GM20000 (cell line): ENCODE measurements at regions not wholly inside any gene's neighbourhood (a gene's known extent, or its start where the extent isn't known, plus 50 kb on each side); places are given as distances from the start of the nearest gene placed in this dataset.

ENCODE experiments used
- DNase-seq: peaks from one replicate; pipeline ENCODE4 v3.0.0; 2012; ENCODE audit warnings: low spot score
- TF ChIP-seq, protein P1 (sequence below): IDR thresholded peaks from 2 replicates; pipeline ENCODE4 v1.5.1; 2012; ENCODE audit warnings: mild to moderate bottlenecking, control low read depth; ENCODE audit errors: extremely low read depth, missing control alignments

DNA sequence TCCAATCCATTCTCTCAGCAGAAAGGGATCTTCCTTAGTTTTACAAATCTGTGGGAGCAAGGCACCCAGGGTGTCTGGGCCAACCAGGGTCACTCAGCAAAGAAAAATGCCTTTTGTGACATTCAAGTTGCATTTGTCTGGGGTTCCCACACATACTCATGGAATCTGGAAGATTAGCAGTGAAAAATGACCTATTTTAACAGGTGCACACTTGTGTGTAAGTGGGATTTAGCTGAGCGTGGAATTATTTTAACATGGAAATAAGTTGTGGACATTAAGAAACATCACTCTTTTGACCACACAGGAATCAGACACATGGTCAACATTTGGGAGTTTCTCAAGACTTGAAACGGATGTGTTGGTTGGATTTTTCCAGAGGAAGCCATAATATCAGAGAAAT lies 234.9 kb downstream of the OPA1 start:
- DNase-seq: no peak
- TF ChIP-seq, protein P1, sequence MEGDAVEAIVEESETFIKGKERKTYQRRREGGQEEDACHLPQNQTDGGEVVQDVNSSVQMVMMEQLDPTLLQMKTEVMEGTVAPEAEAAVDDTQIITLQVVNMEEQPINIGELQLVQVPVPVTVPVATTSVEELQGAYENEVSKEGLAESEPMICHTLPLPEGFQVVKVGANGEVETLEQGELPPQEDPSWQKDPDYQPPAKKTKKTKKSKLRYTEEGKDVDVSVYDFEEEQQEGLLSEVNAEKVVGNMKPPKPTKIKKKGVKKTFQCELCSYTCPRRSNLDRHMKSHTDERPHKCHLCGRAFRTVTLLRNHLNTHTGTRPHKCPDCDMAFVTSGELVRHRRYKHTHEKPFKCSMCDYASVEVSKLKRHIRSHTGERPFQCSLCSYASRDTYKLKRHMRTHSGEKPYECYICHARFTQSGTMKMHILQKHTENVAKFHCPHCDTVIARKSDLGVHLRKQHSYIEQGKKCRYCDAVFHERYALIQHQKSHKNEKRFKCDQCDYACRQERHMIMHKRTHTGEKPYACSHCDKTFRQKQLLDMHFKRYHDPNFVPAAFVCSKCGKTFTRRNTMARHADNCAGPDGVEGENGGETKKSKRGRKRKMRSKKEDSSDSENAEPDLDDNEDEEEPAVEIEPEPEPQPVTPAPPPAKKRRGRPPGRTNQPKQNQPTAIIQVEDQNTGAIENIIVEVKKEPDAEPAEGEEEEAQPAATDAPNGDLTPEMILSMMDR: no peak

DNA sequence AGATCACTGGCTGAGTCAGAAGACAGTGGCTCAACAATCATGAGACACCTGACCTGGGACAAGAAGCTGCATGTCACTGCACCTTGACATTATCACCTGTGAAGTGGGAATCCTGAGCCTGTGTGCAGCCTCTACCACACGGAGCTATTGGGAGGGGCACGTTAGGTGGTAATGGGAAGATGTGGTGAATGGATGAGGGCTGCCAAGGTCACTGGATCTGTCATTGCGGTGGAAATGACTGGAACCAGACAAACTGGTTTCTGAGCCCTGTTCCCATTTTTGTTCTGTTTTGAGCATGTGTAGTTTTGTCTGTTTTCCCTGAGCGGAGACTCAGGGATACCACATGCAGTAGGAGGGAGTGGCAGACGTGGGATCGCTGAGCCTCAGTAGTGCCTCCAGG lies 235.5 kb downstream of the OPA1 start:
- DNase-seq: no peak
- TF ChIP-seq, protein P1: no peak

DNA sequence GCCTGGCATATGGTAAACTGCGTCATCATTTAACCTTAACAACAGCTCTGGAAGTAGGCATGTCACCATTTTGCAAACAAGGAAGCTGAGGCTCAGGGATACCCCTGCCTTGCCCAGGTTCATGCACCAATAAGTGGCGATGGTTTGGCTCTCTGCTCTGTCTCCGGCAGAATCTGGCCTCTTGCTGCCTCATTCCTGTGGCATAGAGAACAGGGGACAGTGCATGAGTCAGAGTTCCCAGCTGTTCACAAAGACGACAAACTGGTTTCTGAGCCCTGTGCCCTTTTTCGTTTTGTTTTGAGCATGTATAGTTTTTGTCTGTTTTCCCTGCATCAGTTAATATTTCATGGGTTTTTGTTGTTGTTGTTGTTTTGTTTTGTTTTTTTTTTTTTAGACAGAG lies 236.8 kb downstream of the OPA1 start:
- TF ChIP-seq, protein P1: no peak
- no peak for DNase-seq

DNA sequence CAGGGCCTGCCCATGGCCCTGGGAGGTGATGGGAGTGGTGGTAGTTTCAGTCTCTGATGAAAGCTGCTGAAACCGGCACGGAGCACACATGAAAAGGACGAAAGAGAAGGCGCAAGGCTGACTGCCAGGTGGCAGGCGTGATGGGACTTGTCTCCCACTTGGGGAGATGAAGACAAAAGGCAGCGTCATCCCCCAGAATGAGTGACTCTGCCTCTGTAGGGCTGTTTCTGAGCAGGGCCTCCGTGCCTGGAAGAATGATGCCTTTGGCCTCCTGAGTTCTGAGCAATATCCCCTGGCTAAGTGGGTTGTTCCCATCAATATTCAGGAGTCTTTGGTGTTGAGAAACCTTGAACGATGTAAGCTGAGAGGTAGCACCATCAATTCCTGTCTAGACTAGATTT lies 237.8 kb downstream of the OPA1 start:
- no peak for DNase-seq
- TF ChIP-seq, protein P1: no peak

DNA sequence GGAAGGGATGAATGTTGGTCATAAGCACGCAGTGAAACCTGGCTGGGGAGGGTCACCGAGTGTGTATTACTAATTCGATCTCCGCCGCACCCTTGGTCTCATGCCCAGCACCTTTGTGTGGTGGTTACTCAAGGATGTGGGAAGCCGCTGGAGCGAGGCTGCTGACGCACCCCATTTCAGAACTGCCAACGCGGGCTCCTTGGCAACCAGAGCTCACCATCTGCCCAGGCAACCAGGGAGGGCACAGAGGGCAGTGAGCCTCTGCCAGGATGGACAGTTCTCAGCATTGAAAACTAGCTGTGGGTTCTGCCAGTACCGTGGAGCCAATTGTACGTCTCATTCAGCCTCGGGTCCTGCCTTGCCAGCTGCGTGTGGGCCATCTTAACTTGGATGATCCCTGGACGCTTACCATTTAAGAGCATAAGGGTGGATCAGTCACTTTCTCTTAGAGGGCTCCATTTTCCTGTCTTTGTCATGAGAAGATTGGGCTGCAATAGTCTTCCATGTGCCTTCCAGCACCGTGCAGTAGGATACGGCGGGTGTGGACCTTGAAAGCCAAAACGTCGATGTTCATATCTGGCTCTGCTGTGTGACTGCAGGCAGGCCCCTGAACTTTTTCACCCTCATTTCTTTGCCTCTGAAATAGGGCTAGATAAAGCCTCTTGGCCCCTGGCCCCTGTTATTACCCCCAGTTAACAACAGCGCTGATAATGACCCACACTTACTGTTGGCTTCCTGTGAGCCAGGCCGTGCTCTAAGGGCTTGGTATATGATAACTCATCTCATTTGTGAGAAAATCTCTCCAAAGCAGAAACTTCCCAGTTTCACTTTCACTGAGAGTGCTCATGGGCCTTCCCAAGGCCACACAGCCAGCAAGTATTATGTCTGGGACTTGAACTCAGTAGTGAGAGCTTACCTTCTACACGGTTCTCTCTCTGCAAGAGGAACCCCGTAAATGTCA lies 238.8 kb downstream of the OPA1 start:
- TF ChIP-seq, protein P1: no peak
- peak; percentile 39 for DNase-seq

DNA sequence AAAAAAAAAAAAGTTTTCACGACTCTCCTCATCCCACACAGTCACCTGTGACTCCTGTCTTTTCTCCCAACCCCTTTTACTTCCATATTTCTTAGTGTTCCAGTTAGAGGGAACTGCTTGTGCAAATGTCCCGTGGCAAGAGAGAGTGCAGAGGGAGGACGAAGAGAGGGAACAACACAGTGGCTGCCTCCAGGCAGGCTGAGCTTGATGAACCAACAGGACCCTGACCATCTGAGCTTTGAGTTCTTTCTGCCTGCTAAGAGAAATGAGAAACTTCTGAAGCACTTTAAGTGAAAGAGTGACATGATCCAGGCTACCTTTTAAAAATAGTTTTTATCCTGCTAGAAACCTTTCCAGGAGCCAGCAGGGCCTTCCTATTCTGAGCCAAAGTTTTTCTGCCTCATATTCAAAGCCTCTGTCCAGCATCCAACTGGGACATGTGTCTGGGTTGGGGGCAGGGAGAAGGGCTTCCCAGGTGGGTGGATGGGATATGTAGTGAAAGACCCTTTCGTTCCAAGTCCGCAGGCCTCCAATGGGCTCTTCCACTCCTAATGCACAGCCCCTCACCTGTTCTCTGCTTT lies 239.9 kb downstream of the OPA1 start:
- TF ChIP-seq, protein P1: no peak
- DNase-seq: no peak

DNA sequence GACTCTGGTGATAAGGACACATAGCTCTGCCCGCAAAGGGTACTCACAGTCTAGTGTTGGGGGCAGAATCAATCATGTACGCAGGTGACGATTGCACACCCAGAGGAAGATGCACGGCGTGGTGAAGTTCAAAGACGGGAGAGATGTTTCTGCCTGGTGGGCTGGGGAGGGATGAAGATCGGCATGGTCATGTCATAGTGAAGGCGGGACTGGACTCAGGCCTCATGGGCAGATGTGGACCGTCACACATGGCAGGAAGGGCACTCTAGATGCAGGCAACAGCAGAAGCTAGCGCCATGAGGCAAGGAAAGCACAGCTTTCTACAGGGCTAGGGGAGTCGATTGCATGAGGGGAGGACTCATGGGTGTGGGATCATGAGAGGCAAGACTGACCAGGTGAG lies 240.6 kb downstream of the OPA1 start:
- DNase-seq: no peak
- TF ChIP-seq, protein P1: no peak
